IPS DF 6.9 (cell line): ENCODE measurements at regions not wholly inside any gene's neighbourhood (a gene's known extent, or its start where the extent isn't known, plus 50 kb on each side); places are given as distances from the start of the nearest gene placed in this dataset.

Experiments used
- DNase-seq: peaks from one replicate; pipeline ENCODE4 v3.0.0-alpha.2; 2013; ENCODE audit warnings: low read depth, low spot score
- H3K27ac ChIP-seq: one replicate; pipeline ENCODE4 v1.5.1; 2013; ENCODE audit warnings: low read length, control low read depth
- H3K27me3 ChIP-seq: 2 replicates; pipeline ENCODE4 v1.6.1; 2013; ENCODE audit warnings: mild to moderate bottlenecking, low read length; ENCODE audit not compliant: control insufficient read depth, insufficient read depth
- H3K36me3 ChIP-seq: 2 replicates; pipeline ENCODE4 v1.6.1; 2013; ENCODE audit warnings: low read length; ENCODE audit not compliant: control insufficient read depth, insufficient read depth
- H3K4me1 ChIP-seq: 2 replicates; pipeline ENCODE4 v1.6.1; 2013; ENCODE audit warnings: low read length; ENCODE audit not compliant: control insufficient read depth, insufficient read depth
- H3K4me3 ChIP-seq: 2 replicates; pipeline ENCODE4 v1.5.1; 2013; ENCODE audit warnings: mild to moderate bottlenecking, low read length
- H3K9me3 ChIP-seq: 2 replicates; pipeline ENCODE4 v1.6.1; 2013; ENCODE audit warnings: low read length, inconsistent platforms; ENCODE audit not compliant: control insufficient read depth, insufficient read depth
- WGBS: extraction: QIAGEN DNeasy Blood & Tissue Kit; methylation state at CpG from one replicate; pipeline ENCODE4 v1.1.7; 2013; ENCODE audit warnings: mixed read lengths, missing lambda C conversion rate; ENCODE audit not compliant: insufficient read length, insufficient coverage; 5-methylcytosine and 5-hydroxymethylcytosine counted together

DNA sequence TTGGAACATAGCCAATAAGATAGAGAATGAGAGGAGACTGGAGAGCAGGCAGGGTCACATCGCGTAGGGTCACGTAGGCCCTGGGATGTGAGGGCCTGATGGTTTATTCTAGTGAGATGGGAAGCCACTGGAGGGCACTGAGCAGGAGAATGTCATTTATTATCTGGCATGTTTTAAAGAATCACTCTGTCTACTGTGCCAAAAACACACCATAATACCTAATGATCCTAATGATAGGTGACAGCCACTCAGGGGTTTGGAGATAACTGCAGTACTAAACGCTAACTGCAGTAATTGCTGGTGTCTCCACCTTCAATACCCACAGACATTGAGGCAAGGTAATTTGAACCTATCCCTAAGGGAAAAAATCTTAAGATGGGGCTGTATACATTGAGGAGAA is 185.4 kb downstream of the TTLL7 start:
- H3K36me3 ChIP-seq: no peaks in the 10 kb centered on the region
- no peaks in the 10 kb centered on the region for H3K9me3 ChIP-seq
- no peaks in the 10 kb centered on the region for H3K27me3 ChIP-seq
- no CpG with 5 or more reads among the region's 4 CpGs for WGBS
- H3K4me3 ChIP-seq: no peak overlapping the region
- H3K27ac ChIP-seq: no peak overlapping the region
- DNase-seq: no peak
- no peaks in the 10 kb centered on the region for H3K4me1 ChIP-seq

- H3K9me3 ChIP-seq: no peaks in the 10 kb centered on the region
- no peak overlapping the region for H3K27ac ChIP-seq
- H3K27me3 ChIP-seq: no peaks in the 10 kb centered on the region
- WGBS: no CpG with 5 or more reads among the region's 4 CpGs
- no peaks in the 10 kb centered on the region for H3K36me3 ChIP-seq
- no peak for DNase-seq
- no peaks in the 10 kb centered on the region for H3K4me1 ChIP-seq
- no peak overlapping the region for H3K4me3 ChIP-seq
Measured at GRCh38 chr1:83810144-83810543, 188.8 kb downstream of the TTLL7 start.

- H3K36me3 ChIP-seq: no peaks in the 10 kb centered on the region
- no peak for DNase-seq
- H3K9me3 ChIP-seq: no peaks in the 10 kb centered on the region
- H3K4me3 ChIP-seq: no peak overlapping the region
- no peaks in the 10 kb centered on the region for H3K27me3 ChIP-seq
- H3K27ac ChIP-seq: no peak overlapping the region
- H3K4me1 ChIP-seq: no peaks in the 10 kb centered on the region
Measured at GRCh38 chr1:83808536-83808935, 190.4 kb downstream of the TTLL7 start.

DNA sequence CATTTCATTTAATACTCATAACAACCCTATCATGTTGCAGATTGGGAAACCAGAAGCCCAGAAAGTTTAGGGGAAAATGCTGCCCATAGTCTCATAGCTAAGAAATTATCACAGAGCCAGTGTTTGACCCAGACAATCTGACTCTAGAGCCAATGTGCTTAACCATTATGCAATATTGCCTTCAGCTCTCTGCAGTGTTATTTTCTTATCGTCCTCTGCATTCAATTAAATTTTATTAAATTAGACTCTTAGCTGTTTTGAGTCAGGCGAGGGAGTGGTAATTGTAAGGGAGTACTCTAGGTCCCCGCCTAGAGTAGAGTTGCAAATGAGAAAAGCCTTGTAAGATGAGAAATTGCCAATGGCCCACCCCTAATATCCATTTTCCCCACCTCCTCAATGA is 191.1 kb downstream of the TTLL7 start:
- no CpG with 5 or more reads among the region's 3 CpGs for WGBS
- Histone ChIP-seq H3K4me1 (no peaks in the 10 kb centered on the region), H3K4me3 (no peak overlapping the region), H3K36me3 (no peaks in the 10 kb centered on the region), H3K27me3 (no peaks in the 10 kb centered on the region), H3K9me3 (no peaks in the 10 kb centered on the region), H3K27ac (no peak overlapping the region)
- no peak for DNase-seq

- H3K27me3 ChIP-seq: no peaks in the 10 kb centered on the region
- H3K36me3 ChIP-seq: no peaks in the 10 kb centered on the region
- no peak overlapping the region for H3K27ac ChIP-seq
- H3K4me1 ChIP-seq: no peaks in the 10 kb centered on the region
- no peak for DNase-seq
- H3K9me3 ChIP-seq: no peaks in the 10 kb centered on the region
- WGBS: no CpG with 5 or more reads among the region's 1 CpG
- H3K4me3 ChIP-seq: no peak overlapping the region
Measured at GRCh38 chr1:83807231-83807630, 191.7 kb downstream of the TTLL7 start.

GRCh38 chr1:83805921-83806320 is 193.0 kb downstream of the TTLL7 start:
- Histone ChIP-seq H3K4me1 (no peaks in the 10 kb centered on the region), H3K4me3 (no peak overlapping the region), H3K36me3 (no peaks in the 10 kb centered on the region), H3K27me3 (no peaks in the 10 kb centered on the region), H3K9me3 (no peaks in the 10 kb centered on the region), H3K27ac (no peak overlapping the region)
- DNase-seq: no peak
- whole genome bisulfite sequencing: no CpG with 5 or more reads among the region's 4 CpGs

DNA sequence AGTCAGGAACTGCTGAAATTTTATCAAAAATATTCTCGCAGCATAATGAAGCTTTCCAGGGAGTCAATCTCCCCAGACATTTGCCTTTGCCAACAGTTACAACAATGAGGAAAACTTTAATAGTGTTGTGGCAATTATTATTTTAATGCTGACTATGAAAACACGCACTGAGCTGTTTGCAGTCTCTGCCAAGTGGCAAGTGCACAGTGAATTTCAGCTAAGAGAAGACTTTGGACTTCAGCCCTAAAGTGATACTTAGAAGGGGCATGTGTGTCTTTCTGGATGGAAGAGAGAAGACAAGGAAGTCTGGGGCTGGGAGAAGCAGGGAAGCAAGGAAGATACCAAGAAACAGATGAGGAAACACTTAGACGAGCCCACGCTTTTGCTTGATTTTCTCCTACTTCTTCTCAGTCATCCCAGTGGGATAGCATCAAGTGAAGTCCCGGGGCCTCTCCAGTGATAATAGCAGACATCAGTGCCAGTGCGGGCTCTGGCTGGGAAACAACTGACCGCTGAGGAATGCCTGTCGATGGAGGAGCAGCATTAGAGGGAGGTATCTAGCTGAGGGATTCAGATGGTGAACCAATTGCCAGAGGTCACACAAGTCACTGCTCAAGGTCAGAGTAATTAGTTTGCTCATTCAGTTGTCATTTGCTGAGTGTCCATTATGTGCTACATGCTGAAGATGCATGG is 196.3 kb downstream of the TTLL7 start:
- H3K4me3 ChIP-seq: no peak overlapping the region
- no peaks in the 10 kb centered on the region for H3K36me3 ChIP-seq
- H3K27ac ChIP-seq: no peak overlapping the region
- no CpG with 5 or more reads among the region's 8 CpGs for WGBS
- no peaks in the 10 kb centered on the region for H3K9me3 ChIP-seq
- H3K4me1 ChIP-seq: no peaks in the 10 kb centered on the region
- DNase-seq: no peak
- no peaks in the 10 kb centered on the region for H3K27me3 ChIP-seq

DNA sequence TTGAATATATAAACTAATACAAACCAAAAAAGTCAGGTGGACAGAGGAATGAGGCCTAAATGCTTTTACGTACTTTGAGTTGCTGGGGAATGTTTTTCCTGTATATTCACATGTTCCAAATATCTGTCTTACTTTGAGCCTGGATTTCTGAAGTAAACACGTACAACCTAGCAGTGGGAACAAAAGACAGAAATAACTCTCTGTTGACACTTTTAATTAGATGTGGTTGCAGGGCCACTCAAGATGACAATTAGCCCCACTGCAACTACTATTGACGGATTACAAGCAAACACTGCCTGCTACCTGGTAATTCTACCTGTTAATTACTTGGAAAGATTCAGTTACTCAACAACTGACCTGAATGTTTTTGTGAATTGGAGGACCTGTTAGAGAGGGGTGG is 196.9 kb downstream of the TTLL7 start:
- H3K27me3 ChIP-seq: no peaks in the 10 kb centered on the region
- no peak overlapping the region for H3K27ac ChIP-seq
- no peaks in the 10 kb centered on the region for H3K4me1 ChIP-seq
- no peaks in the 10 kb centered on the region for H3K9me3 ChIP-seq
- WGBS: no CpG with 5 or more reads among the region's 3 CpGs
- no peak overlapping the region for H3K4me3 ChIP-seq
- no peaks in the 10 kb centered on the region for H3K36me3 ChIP-seq
- DNase-seq: no peak

DNA sequence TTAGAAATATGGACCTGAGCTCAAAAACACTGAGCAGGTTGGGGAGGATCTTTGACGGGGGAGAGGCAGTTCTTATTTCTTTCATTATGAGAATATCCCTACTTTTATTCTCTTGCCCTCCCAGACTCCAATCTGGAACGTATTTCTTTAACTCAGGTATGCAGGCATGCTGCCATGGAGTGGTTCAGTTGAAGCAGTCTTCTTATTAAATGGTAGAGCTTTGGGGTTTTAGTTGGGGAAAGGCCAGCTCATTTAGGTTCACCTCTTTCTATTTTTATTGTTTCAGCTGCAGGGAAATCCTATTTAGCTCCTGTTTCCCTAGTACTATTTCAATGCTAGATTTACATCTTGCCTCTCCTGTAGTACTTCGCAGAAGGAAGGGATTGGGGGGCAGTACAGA is 198.9 kb downstream of the TTLL7 start:
- Histone ChIP-seq H3K9me3 (no peaks in the 10 kb centered on the region), H3K27ac (no peak overlapping the region), H3K4me3 (no peak overlapping the region), H3K27me3 (no peaks in the 10 kb centered on the region), H3K36me3 (no peaks in the 10 kb centered on the region), H3K4me1 (no peaks in the 10 kb centered on the region)
- WGBS: no CpG with 5 or more reads among the region's 3 CpGs
- no peak for DNase-seq

- no peaks in the 10 kb centered on the region for H3K9me3 ChIP-seq
- no peak overlapping the region for H3K27ac ChIP-seq
- no peaks in the 10 kb centered on the region for H3K36me3 ChIP-seq
- H3K4me1 ChIP-seq: no peaks in the 10 kb centered on the region
- H3K4me3 ChIP-seq: no peak overlapping the region
- DNase-seq: no peak
- WGBS: no CpG with 5 or more reads among the region's 1 CpG
- no peaks in the 10 kb centered on the region for H3K27me3 ChIP-seq
Measured at GRCh38 chr1:83799594-83799993, 199.3 kb downstream of the TTLL7 start.

GRCh38 chr1:83798965-83799364 is 200.0 kb downstream of the TTLL7 start:
- DNase-seq: no peak
- Histone ChIP-seq H3K36me3 (no peaks in the 10 kb centered on the region), H3K27ac (no peak overlapping the region), H3K27me3 (no peaks in the 10 kb centered on the region), H3K9me3 (no peaks in the 10 kb centered on the region), H3K4me3 (no peak overlapping the region), H3K4me1 (no peaks in the 10 kb centered on the region)
